Gastroesophageal sphincter (tissue), 4 donors: ENCODE measurements at regions not wholly inside any gene's neighbourhood (a gene's known extent, or its start where the extent isn't known, plus 50 kb on each side); places are given as distances from the start of the nearest gene placed in this dataset.

Experiments used
- ATAC-seq: fragments of 150-250 bp; one replicate; pipeline ENCODE4 v1.9.1; 2016; ENCODE audit warnings: mild to moderate bottlenecking, moderate library complexity
- H3K27ac ChIP-seq, 4 donors: fragments of 200-600 bp; sonication (generic) in 3 of 4; 1 replicate in 3 of 4; 2 replicates in 1 of 4; pipeline ENCODE4 v1.5.1; 2016 to 2019
- H3K27me3 ChIP-seq: fragments of 200-600 bp; sonication (generic); one replicate; pipeline ENCODE4 v1.5.1; 2019
- H3K36me3 ChIP-seq, 2 donors: fragments of 200-600 bp; sonication (generic); one replicate each; pipeline ENCODE4 v1.5.1; 2019; ENCODE audit warnings: control low read depth in 1 of 2
- H3K4me1 ChIP-seq, 3 donors: fragments of 200-600 bp; sonication (generic); 1 replicate in 2 of 3; 2 replicates in 1 of 3; pipeline ENCODE4 v1.5.1; 2016 to 2019; ENCODE audit warnings: control low read depth in 2 of 3
- H3K4me3 ChIP-seq, 2 donors: fragments of 200-600 bp; sonication (generic); one replicate each; pipeline ENCODE4 v1.5.1; 2019; ENCODE audit warnings: mild to moderate bottlenecking in 1 of 2, moderate library complexity in 1 of 2
- H3K9me3 ChIP-seq, 3 donors: fragments of 200-600 bp; sonication (generic); one replicate each; pipeline ENCODE4 v1.5.1; 2017 to 2019; ENCODE audit warnings: control low read depth in 2 of 3
- EP300 ChIP-seq: sonication (generic); formaldehyde crosslinking; IDR thresholded peaks from one replicate; pipeline ENCODE4 v1.6.1; 2017; ENCODE audit warnings: antibody characterized with exemption, mild to moderate bottlenecking
- POLR2A ChIP-seq, 2 donors: fragments of 450-650 bp; IDR thresholded peaks; one replicate each; pipeline ENCODE4 v1.6.1; 2017; ENCODE audit warnings: antibody characterized with exemption in 2 of 2, mild to moderate bottlenecking in 2 of 2, moderate library complexity in 1 of 2
- POLR2AphosphoS5 ChIP-seq: sonication (generic); formaldehyde crosslinking; IDR thresholded peaks from one replicate; pipeline ENCODE4 v1.6.1; 2017; ENCODE audit warnings: antibody characterized with exemption
- WGBS, 2 donors: methylation state at CpG; one replicate each; pipeline ENCODE4 v1.1.5; 2018; ENCODE audit warnings: low coverage in 1 of 2; 5-methylcytosine and 5-hydroxymethylcytosine counted together
- TF ChIP-seq, protein P1 (sequence below), 4 experiments: fragments of 200-600 bp in 2 of 4; fragments of 450-650 bp in 2 of 4; sonication (generic) in 1 of 4; IDR thresholded peaks; one replicate each; pipeline ENCODE4 v1.5.1; 2017 to 2019; ENCODE audit warnings: antibody characterized with exemption in 4 of 4, mild to moderate bottlenecking in 2 of 4, moderate library complexity in 2 of 4

DNA sequence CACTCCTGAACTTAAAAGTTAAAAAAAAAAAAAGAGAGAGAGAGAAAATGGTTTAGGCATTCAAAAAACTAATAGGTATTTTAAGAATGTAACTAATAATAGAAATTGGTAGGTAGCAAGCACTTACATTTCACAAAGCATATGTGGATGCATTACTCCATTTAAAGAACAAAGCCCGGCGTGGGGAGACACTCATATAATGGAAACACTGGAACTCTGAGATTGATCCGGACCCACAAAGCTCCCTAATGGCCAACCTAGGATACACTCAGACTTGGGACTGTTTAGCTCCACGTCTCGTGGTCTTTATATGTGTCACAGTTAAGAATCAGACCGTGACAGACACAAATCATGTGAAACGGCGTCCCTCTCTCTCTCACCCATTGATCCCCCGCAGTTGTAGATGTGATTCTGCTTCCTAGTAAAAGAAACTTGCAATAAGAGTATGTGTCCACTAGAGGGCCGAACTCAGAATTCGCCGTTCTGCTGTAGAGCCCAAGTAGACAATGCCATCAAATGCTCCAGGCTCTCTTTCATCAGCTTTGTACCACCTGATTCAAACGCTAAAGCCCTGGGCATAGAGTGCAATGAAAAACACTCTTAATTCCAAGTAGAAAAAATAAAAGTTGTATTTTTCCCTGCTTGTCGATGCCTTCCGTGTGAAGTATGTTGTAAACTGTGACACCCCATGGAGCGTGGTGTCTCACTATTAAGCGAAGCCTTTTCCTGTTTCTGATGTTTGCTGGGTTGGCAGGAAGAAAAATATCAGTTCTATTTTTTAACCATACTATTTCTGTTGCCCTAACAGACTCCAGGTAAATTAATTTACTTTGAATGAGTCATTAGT is 429.0 kb upstream of the MTPN start:
- 38 to 57% methylated on average over 9 to 17 of the region's 17 CpGs for WGBS, 2 donors
- Histone ChIP-seq H3K36me3 (no peaks in the 10 kb centered on the region), H3K4me1 (peaks cover 0 to 9% (median 0%) of the 10 kb centered on the region in 3 donors), H3K4me3 (no peak overlapping the region), H3K27me3 (no peaks in the 10 kb centered on the region), H3K9me3 (no peaks in the 10 kb centered on the region), H3K27ac (no peak overlapping the region)
- TF ChIP-seq POLR2A (IDR thresholded peaks at IDR 0.05): no peak
- TF ChIP-seq, protein P1, sequence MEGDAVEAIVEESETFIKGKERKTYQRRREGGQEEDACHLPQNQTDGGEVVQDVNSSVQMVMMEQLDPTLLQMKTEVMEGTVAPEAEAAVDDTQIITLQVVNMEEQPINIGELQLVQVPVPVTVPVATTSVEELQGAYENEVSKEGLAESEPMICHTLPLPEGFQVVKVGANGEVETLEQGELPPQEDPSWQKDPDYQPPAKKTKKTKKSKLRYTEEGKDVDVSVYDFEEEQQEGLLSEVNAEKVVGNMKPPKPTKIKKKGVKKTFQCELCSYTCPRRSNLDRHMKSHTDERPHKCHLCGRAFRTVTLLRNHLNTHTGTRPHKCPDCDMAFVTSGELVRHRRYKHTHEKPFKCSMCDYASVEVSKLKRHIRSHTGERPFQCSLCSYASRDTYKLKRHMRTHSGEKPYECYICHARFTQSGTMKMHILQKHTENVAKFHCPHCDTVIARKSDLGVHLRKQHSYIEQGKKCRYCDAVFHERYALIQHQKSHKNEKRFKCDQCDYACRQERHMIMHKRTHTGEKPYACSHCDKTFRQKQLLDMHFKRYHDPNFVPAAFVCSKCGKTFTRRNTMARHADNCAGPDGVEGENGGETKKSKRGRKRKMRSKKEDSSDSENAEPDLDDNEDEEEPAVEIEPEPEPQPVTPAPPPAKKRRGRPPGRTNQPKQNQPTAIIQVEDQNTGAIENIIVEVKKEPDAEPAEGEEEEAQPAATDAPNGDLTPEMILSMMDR (IDR thresholded peaks at IDR 0.05): peak; percentile 58 to 74 (median 60)
- peak; percentile 57 for ATAC-seq

DNA sequence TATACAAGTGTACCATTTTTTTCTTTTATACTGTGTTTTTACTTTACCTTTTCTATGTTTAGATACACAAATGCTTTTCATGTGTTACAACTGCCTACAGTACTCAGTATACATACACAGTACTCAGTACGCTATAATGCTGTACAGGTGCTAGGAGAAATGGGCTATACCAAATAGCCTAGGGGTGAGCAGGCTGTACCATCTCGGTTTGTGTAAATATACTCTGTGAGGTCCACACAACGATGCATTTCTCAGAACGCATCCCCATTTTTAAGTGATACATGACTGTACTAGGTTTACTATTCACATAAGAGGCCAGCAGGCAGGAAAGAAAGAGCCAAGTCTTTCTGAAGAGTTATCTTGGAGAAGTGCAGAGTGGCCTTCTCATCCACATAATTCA is 426.4 kb upstream of the MTPN start:
- Histone ChIP-seq H3K27ac (no peak overlapping the region), H3K36me3 (no peaks in the 10 kb centered on the region), H3K27me3 (no peaks in the 10 kb centered on the region), H3K4me3 (no peak overlapping the region), H3K9me3 (no peaks in the 10 kb centered on the region), H3K4me1 (peaks cover 0 to 9% (median 0%) of the 10 kb centered on the region in 3 donors)
- TF ChIP-seq, protein P1 (IDR thresholded peaks at IDR 0.05): no peak
- TF ChIP-seq POLR2AphosphoS5 (no peak), EP300 (no peak), POLR2A (IDR thresholded peaks at IDR 0.05) (no peak)
- ATAC-seq: no peak
- WGBS, 2 donors: 83 to 100% methylated on average over 3 to 4 of the region's 4 CpGs

DNA sequence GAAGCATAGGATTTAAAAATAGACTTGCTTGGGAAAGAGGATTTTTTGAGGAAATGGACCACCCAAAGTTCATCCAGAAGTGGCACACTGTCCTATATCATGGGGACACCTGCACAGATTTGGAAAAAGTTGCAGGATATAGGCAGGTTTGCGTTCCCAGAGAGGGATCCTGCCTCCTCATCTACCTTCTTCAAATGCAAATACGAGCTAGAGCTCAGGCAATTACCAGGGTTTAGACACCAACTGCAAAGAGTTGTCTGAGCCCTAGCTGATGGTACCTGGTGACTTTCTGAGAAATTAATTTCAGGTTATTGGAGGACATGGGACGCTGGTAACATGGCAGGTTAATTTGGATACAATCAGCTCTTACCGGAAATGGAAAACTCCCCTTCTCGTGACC is 423.7 kb upstream of the MTPN start:
- no peak overlapping the region for H3K27ac ChIP-seq
- no peaks in the 10 kb centered on the region for H3K36me3 ChIP-seq
- peaks cover 0 to 2% (median 0%) of the 10 kb centered on the region in 3 donors for H3K4me1 ChIP-seq
- no peak overlapping the region for H3K4me3 ChIP-seq
- no peaks in the 10 kb centered on the region for H3K27me3 ChIP-seq
- TF ChIP-seq EP300: no peak
- no peak for TF ChIP-seq POLR2A (IDR thresholded peaks at IDR 0.05)
- TF ChIP-seq POLR2AphosphoS5: no peak
- TF ChIP-seq, protein P1 (IDR thresholded peaks at IDR 0.05): no peak
- no peaks in the 10 kb centered on the region for H3K9me3 ChIP-seq
- 88 to 100% methylated on average over 3 to 5 of the region's 5 CpGs for WGBS, 2 donors
- ATAC-seq: no peak

DNA sequence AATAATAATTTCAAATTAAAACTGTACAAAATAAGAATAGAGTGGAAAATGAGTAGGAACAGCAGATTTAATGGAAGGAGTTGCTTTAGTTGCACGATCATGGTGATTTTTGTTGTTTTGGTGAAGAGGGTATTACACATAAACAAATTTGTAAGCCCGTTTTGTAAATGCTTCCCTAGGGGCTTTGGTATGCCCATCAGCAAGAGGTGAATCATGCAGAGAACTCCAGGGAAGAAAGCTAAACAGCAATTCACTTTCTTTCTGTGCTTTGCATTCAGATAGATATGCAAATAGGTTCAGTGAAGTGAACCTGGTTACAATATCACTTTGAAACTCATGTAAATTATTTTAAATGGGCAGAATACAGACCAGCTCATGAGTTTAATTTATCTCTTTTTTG is 422.2 kb upstream of the MTPN start:
- Histone ChIP-seq H3K9me3 (no peaks in the 10 kb centered on the region), H3K27ac (no peak overlapping the region), H3K36me3 (no peaks in the 10 kb centered on the region), H3K4me1 (no peaks in the 10 kb centered on the region), H3K27me3 (no peaks in the 10 kb centered on the region), H3K4me3 (no peak overlapping the region)
- WGBS, 2 donors: 40 to 61% methylated on average over 2 of the region's 2 CpGs
- TF ChIP-seq POLR2AphosphoS5 (no peak), POLR2A (IDR thresholded peaks at IDR 0.05) (no peak), EP300 (no peak)
- TF ChIP-seq, protein P1 (IDR thresholded peaks at IDR 0.05): no peak
- no peak for ATAC-seq

DNA sequence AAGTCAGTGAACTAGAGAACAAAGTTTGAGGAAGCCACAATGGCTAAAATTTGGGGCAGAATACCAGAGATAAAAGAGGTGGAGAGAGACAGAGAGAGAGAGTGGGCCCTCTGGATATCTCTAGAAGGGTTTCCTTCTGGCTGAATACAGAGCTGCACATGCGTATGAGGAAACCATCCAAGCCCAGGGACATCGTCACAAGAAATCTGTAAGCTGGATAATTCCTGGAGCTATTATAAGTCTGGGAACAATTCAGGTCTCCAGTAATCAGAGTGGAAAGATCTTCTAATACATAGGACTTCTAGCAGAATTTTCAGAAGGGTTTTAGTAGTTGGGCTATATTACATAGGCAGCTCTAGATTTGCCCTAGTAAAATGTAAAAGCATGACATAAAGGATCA is 415.7 kb upstream of the MTPN start:
- no peaks in the 10 kb centered on the region for H3K27me3 ChIP-seq
- WGBS, 2 donors: 71 to 82% methylated on average over 2 of the region's 2 CpGs
- no peak for ATAC-seq

More for the DNA sequence above, 415.7 kb upstream of the MTPN start:
- no peak overlapping the region for H3K27ac ChIP-seq
- H3K9me3 ChIP-seq: no peaks in the 10 kb centered on the region
- no peaks in the 10 kb centered on the region for H3K36me3 ChIP-seq
- no peaks in the 10 kb centered on the region for H3K4me1 ChIP-seq
- TF ChIP-seq, protein P1 (IDR thresholded peaks at IDR 0.05): no peak
- TF ChIP-seq EP300 (no peak), POLR2A (IDR thresholded peaks at IDR 0.05) (no peak), POLR2AphosphoS5 (no peak)
- no peak overlapping the region for H3K4me3 ChIP-seq
